DMS79 treated with DMSO at 0.1 percent for 48 hours (cell line): ENCODE measurements at regions not wholly inside any gene's neighbourhood (a gene's known extent, or its start where the extent isn't known, plus 50 kb on each side); places are given as distances from the start of the nearest gene placed in this dataset.
"Not testable (repeated sequence)": the region's sequence is repeated elsewhere in the genome, so short reads cannot be mapped to it uniquely, and the experiment has no call there.

ENCODE experiments used
- DNase-seq: peaks from one replicate; lab custom pipeline; 2025; lab: John Stamatoyannopoulos, UW

DNA sequence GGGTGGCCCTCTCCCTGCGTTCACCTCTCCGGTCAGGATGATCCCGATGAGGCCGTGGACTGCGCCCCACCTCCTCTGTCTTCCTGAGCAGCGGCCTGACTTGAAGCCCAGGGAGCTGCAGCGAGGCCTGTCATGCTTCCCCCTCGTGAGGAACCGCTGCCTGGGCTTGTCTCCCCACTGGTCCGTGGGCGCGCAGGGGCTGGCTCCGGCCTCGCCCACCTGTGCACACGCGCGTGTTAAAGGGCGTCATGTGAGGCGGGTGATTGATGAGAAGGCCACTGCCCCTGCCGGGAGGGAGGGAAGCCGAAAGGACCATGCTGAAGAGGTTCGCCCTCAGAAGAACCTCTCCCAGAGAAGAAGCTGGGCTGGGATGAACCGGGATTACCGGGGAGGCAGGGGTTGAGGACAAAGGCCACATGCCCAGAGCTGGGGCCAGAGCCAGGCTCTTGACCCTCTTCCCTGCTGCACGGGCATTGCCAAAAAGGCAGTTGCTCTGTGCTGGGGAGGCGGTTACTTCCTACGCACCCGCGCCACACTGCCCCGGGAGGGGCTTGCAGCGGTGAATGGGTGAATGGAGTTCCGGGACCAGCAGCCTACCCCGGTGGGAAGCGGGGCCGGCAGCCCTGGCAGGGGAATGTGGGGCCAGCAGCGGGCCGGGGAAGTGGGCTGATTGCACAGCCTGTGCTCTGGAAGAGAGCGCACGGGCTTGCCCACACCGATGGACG, 85.9 kb upstream of the GSE1 start:
- DNase-seq, result no peak

DNA sequence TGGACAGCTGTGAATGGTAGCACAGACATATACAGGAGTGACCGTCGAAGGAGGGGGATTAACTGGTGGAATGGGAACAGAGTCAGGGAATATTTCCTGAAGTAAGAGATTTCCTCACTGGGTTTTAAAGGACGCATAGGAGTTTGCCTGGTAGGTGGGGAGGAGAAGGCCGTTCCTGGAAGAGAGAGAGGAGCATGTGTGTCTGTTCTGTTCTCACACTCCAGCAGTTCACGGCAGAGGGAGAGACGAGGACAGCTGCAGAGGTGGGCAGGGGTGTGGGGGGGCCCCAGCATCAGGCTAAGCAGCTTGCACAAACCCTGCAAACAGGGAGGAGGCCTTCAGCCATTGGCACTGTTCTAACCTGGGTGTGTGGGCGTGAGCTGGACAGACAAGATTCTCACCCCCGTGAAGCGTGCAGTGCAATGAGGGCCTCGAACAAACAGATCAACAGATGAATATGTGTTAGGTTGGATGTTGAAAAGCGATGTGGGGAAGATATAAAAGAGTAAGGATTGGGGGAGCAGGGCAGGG, 85.3 kb upstream of the GSE1 start:
- no peak for DNase-seq

DNA sequence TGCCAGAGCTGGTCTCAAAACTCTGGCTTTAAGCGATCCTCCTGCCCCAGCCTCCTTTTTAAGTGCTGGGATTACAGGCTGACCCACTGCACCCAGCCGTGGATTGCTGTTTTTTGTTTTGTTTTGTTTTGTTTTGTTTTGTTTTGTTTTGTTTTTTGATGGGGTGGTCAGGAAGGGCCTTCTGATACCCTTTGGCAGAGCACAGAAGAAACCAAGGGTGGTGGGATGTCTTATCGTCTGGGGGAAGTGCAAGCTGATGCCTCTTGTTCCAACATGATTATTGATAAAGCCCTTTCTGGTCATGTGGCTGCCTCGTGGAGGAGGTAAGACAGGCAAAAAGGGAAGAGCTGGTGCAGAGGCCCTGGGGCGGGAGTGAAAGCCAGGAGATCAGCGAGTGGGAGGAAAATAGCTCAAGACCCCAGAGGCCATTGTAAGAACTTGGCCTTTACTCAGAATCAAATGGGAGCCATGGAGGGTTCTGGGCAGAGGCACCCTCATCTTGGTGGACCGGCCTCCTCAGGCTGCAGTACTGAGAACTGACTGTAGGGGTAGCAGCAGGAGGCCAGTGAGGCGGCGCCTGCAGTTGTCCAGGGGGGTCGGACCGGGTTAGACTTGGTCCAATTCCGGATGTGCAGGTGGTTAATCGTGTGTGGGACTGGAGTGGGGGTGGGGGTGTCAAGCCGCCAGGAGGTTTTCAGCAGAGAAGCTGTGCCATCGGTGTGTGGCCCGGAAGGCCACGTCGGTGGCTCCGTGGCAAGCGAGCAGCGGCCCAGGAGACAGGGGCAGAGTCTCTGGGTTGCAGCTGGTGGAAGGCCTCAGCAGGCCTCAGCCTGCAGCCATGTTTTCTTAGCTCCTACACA, 84.4 kb upstream of the GSE1 start:
- DNase-seq, result no peak

DNA sequence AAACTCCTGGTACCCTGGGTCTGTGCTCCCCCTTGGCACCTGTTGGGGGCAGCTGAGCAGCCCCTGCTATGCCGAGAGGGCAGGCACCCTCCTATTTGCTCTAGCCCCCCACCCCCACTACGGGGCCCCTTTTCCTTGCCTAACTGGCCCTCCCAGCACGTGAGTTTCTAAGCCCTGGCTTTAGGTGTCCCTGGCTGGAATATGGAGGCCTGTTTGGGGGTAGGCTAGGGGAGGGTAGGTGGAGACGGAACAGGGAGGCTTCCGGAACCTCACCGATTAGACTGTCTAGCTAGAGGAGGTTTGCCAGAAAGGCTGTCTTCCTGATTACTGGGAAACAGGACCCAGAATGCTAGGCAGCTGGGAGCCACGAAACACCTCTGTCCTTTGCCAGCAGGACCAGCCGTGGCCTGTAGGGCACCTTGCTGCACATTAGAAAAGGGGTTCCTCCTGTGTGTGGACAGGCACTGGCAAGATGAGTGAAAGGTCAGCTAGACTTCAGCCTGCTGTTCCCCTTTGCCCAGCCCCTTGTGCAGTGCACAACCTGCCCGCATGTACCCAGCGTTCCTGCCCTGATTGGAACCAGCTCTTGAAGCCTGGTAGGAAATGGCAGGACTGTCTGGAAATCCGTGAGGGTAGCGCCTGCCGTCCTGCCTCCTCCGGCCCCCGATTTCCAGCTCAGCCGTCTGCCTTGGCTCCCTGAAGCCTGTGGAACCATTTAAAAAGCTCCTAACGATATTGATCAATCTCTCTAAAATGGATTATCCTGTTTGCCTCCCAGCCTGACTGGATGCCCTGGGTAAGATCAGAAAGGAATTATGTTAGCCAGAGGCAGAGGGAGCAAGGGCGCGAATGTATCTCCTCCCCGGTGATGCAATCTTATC, 83.4 kb upstream of the GSE1 start:
- no peak for DNase-seq

DNA sequence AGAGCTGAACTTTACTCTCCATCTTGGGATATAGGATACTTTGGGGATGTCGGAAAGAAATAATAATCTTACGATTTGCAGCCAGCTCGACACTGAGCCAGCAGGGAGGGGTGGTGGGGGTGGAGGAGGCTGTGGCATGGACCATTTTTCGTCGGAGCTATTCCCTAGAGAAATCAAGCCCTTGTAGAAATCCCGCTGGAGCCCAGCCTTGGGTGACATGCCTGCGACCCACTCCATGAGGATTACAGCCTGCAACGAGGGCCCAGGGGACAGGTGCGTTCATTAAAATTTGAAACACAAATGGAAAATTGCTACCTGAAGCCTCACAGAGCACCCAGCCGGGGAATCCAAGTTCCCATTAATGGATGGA, 82.8 kb upstream of the GSE1 start:
- DNase-seq, result no peak

DNA sequence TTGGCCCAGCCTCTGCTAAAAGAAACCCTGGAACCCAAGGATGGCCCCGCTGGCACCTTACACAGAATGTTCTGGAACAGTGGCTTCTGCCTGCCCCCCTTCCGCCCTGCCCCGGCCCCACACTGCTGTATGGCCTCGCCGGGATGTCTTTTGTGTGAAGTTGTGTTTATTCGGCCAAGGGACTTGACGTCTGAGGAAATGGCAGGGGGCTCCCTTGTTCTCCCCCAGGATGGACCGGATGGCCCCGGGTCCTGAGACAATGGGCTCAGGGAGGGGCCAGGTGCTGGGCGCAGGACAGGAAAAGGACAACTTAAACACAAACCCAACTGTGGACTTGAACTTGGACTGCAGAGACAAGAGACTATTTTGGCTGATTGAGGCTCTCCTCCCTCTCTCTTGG, 81.6 kb upstream of the GSE1 start:
- no peak for DNase-seq

DNA sequence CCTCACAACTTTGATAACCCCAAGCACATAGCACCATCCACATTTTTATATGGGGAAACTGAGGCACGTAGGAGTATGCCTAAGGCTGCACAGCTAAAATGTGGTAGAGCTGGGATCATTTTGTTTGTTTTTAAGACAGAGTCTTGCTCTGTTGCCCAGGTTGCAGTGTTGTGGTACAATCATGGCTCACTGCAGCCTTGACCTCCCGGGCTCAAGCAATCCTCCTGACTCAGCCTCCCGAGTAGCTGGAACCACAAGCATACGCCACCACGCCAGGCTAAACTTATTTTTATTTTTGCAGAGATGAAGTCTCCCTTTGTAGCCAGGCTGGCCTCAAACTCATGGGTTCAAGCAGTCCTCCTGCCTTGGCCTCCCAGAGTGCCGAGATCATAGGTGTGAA, 81.0 kb upstream of the GSE1 start:
- no peak for DNase-seq

DNA sequence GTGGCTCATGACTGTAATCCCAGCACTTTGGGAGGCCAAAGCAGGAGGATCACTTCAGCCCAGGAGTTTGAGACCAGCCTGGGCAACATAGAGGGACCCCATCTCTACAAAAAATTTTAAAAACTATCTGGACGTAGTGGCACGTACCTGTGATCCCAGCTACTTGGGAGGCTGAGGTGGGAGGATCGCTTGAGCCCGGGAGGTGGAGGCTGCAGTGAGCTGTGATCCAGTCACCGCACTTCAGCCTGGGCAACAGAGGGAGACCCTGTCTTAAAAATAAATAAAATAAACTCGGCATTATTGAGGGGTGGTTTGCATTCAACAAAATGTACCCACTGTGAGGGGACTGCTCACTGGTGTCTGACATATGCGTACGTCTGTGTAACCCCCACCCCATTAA, 79.5 kb upstream of the GSE1 start:
- DNase-seq, result not testable (repeated sequence)

DNA sequence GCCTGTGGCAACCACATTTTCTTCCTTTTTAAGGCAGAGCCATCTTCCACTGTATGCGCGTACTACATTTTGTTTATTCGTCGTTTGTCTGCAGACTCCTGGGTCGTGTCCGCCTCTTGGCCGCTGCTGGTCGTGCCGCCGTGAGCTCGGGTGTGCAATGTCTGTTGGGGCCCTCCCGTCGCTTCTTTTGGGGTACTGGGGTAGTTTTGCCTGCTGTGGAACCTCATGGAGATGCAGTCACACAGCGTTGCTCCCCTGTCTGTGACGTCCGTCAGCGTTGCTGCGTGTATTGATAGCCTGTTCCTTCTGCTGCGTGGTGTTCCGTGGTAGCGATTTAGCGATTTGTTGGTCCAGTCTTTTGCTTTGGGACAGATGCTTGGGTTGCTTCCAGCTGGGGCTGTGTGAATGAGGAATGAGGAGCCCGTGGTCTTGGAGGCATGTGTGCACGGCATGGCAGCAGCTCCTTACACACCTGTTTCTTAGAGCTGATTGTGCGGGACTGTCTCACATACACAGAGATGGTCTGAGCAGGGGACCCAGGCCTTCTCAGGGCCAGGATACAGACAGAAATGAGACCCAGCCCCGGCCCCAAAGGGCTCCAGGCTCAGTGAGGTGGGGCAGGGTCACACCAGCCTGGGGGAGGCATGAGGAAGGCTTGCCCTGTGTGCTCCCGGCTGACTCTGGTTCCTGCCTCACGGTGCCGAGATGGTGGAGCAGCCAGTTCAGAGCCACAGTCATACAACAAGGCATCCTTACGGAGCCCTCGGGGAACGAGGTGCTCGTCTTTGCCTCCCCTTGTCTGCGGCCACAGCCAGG, 78.4 kb upstream of the GSE1 start:
- DNase-seq, result no peak

DNA sequence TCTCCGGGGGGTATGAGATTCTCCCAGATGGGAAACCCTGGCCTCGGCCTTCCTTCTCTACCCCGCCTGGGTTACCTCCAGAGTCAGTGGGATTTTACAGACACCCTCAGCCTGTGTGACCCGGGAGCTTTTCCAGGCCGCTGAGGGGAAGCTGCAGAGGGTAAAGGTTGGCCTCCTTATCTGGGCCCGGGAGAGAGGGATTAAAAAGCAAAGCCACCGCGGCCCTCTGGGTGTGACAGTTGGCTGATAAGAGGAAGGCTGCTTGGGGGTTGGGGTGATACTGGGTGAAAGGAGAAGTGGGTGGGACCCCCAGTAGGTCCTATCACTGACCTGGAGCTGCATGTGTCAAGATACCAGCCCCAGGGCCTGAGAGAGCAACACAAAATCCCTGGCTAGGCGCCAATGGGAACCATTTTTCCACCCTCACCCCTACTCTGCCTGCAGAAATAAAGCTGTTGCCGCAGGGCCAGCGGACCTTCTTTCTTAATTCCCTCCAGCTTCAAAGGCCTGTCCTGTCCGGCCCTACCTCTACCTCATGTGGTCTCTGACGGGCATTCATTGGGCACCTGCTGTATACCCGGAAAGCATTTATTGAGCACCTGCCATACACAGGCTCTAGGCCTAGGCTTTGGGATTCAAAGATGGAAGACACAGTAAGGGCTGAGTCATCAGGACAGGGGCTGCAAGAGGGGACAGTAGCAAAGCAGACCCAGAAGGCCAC, 77.6 kb upstream of the GSE1 start:
- DNase-seq, result no peak

DNA sequence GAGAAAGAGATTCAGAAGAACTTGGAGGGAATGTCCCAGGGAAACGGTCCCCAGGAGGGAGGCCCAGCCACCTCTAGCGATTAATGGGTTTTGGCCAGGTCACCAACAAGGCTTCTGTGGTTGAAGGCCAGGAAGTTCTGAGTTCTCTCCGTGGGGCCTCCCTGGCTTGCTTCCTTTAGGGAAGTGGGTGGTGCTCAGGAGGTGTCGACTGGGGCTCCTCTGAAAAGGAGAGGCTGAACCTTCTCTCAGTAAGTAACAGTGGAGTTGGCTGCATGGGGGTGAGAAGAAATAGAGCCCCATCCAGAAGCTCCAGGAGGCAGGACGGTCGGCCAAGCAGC, 77.1 kb upstream of the GSE1 start:
- no peak for DNase-seq

DNA sequence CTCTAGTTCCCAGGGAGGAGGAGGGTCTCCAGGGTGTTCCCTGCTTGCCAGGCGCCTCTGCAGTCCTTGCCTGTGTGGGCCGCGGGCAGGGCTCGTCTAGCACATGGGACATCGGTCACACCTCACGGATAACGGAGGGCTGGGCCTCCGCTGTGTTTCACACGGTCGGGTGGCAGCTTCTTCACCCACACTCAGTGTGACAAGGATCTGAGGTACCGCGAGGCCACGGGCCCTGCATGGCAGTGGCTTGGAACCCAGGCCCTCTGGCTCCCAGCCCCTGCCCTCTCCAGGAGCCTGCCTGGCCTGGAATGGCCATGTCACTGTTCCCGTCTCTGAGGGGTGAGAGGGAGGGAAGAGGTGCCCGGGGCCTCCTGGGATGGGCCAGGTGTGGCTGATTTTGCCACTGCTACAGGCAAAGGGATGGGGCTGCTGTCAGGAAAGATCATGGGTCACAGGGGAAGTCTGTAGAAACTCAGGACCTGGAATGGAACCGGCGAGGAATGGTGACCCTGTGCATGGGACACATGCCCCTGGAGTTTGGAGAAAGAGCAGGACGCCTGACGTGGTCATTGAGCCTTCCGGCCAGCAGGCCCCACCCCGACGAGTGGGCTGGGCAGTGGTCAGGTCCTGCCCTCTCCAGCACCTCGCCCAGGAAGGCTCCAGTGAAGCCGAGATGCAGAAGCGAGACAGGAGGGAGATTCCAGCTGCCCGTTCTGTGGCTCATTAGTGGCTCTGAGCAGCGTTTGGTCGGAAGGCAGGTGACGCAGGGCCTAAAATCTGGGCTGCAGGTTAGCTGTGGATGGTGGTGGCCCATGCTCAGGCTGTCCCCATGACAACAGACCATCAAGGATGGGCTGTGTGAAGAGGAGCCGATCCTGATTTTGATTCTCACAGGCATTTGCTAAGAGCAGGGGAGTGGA, 76.5 kb upstream of the GSE1 start:
- DNase-seq, result no peak

DNA sequence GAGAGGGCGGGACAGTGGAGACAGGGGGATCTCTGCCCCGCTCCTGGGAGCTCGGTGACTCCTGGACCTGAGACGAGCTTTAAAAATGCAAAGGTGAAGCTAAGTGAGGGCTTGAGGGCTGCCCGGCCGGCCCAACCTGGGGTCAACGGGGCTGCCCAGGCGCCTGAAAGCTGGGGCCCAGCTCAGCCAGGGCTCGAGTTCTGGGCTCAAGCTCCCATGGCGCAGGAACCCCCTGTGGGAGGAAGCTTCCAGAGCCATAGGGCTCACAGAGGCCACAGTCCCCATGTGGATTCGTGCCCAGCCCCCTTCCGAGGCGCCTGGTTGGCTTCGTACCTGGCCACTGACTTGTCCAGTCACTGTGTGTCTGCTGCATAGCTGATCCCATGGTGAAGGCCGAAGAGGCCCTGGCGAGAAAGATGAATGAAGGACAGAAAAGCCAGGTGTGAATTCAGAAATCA, 75.8 kb upstream of the GSE1 start:
- no peak for DNase-seq

DNA sequence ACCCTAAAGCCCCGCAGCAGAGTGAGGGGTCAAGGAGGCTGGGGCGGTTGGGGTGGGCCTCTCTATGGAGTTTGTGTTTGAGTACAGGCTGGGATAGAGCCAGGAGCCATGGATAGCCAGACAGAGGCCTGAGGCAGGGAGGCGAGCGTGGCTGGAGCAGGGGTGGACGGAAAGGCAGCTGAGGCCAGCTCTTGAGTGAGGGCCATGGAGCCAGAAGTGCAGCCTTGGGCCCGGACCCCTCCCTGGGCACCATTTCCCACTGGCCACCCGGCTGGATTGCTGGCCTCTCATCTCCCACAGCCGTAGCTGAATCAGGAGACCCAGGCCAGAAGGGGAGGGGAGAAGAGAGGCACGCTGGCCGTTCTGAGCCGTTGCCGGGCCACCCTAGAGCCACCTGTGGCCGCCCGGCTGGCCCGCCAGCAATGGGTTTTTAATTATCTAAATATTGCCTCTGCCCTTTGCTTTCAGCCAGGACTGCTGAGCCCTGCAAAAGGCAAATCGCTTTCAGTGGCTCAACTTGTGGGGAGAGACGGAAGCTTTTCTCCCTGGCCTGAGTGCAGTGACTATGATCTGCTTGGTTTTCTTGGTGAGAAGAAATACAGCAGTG, 75.2 kb upstream of the GSE1 start:
- no peak for DNase-seq

DNA sequence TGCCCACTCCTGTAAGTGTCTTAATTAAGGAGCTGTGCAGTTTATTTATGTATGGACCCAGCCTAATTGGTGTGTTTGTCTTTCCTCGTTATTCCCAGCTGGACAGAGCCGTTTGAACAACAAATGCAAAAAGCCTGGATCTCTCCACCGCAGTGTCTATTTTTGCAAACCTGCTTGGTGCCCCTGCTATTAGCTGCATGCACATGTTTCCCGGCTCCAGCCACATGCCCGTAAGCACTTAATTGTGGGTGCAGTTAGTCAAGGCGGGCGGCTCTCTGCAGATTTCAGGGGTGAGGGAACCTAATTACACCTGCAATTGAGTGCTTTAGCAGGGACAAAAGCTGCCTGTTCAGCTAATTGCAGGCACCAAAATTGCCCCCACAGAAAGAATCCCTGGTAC, 74.0 kb upstream of the GSE1 start:
- DNase-seq, result no peak

DNA sequence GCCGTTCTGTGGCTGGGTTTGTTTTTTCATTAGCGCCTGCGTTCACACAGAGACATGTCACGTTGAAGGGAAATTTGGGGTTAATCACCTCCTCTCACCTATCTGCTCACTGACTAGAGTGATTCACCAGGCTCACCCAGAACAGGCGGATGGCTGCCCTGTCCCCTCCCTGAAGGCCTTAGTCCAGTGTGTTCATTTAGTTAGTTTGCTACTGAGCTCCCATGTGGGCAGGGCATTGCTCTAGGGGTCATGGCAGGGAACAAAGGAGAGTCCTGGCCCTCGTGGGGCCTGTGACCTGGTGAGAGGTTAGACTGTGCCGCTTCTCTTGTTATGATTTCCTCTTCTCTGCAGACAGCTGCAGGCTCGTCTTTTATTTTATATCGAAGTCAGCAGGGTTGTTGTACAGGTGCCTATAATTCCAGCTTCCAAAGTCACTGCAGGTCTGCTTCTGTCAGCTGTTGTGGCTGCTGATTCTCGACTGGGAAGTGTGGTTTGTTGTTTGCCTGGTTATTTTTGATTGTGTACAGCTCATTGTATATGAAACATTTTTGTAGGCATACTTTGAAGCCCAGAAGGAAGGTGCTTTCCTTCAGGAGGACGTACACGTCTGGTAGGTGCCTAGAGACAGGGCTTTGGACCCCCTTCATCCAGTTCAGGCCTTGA, 73.4 kb upstream of the GSE1 start:
- no peak for DNase-seq

DNA sequence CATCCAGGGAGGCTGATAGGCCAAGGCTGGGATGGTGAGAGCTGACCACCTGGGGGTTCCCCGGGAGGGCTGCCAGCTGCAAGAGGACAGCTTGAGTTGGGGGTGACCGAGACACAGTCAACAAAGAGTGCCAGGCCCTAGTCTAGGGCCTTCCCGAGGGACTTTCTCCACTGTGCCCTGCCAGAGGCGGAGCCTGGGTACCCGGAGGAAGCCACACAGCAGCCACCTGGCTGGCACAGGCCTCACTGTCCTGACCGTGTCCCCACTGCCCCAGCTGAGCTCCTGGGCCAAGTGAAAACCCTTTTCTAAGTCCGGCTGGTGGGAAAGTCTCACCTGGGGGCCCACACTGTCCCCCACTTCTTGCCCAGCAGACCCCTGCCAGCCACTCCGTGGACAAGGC, 71.9 kb upstream of the GSE1 start:
- peak; percentile 11 for DNase-seq

DNA sequence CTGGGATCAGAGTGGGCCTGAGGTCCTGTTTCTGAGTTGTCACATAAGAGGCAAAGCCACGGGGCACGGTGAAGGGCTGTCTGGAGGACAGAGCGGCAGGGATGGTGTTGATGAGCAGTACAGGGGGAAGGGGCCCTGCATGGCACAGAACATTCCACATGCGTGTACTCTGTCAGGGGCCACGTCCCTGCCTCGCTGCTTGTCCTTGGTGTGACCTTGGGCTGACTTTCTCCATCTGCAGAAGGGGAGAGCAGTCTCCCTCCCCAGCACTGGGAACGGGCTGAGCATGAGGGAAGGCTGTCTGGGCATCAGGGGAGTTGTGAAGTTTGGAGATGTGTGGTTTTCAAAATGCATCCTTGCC, 71.5 kb upstream of the GSE1 start:
- no peak for DNase-seq
